ENCODE measurements at regions not wholly inside any gene's neighbourhood (a gene's known extent, or its start where the extent isn't known, plus 50 kb on each side); places are given as distances from the start of the nearest gene placed in this dataset.

- no peak overlapping the region for H3K4me3 ChIP-seq (IDR thresholded peaks at IDR 0.05; ENCODE audit: insufficient read depth, low read depth, low read length)
- H2AFZ ChIP-seq (ENCODE audit: low read depth), result no peak overlapping the region
- no peaks in the 10 kb centered on the region for H3K27me3 ChIP-seq (ENCODE audit: insufficient read depth, low read depth)
- no peak overlapping the region for H3K27ac ChIP-seq
- no peak for TF ChIP-seq CTCF (conservative IDR thresholded peaks at IDR 0.05; ENCODE audit: low read depth, low read length)
- no peaks in the 10 kb centered on the region for H3K79me2 ChIP-seq (ENCODE audit: insufficient read depth, low read depth)
- no peaks in the 10 kb centered on the region for H3K36me3 ChIP-seq (ENCODE audit: insufficient read depth)
- no peaks in the 10 kb centered on the region for H4K20me1 ChIP-seq (ENCODE audit: insufficient read depth)
- no peaks in the 10 kb centered on the region for H3K4me1 ChIP-seq (ENCODE audit: low read depth, poor library complexity, severe bottlenecking)
- H3K9ac ChIP-seq, result no peak overlapping the region
- no peak overlapping the region for H3K4me2 ChIP-seq
Observed at GRCh38 chr2:128805918-128806317, 487.2 kb upstream of the HS6ST1 start.

GRCh38 chr2:128807317-128807716, 488.6 kb upstream of the HS6ST1 start:
- Histone ChIP-seq H3K4me2 (no peak overlapping the region), H3K27me3 (ENCODE audit: insufficient read depth, low read depth) (no peaks in the 10 kb centered on the region), H3K27ac (no peak overlapping the region), H3K79me2 (ENCODE audit: insufficient read depth, low read depth) (no peaks in the 10 kb centered on the region), H4K20me1 (ENCODE audit: insufficient read depth) (no peaks in the 10 kb centered on the region), H3K4me1 (ENCODE audit: low read depth, poor library complexity, severe bottlenecking) (no peaks in the 10 kb centered on the region), H3K9ac (no peak overlapping the region), H3K4me3 (IDR thresholded peaks at IDR 0.05; ENCODE audit: insufficient read depth, low read depth, low read length) (no peak overlapping the region), H2AFZ (ENCODE audit: low read depth) (no peak overlapping the region), H3K36me3 (ENCODE audit: insufficient read depth) (no peaks in the 10 kb centered on the region)
- TF ChIP-seq CTCF (conservative IDR thresholded peaks at IDR 0.05; ENCODE audit: low read depth, low read length), result no peak

- no peak for TF ChIP-seq CTCF (conservative IDR thresholded peaks at IDR 0.05; ENCODE audit: low read depth, low read length)
- H2AFZ ChIP-seq (ENCODE audit: low read depth), result no peak overlapping the region
- H3K4me3 ChIP-seq (IDR thresholded peaks at IDR 0.05; ENCODE audit: insufficient read depth, low read depth, low read length), result no peak overlapping the region
- no peaks in the 10 kb centered on the region for H4K20me1 ChIP-seq (ENCODE audit: insufficient read depth)
- H3K27ac ChIP-seq, result no peak overlapping the region
- H3K36me3 ChIP-seq (ENCODE audit: insufficient read depth), result no peaks in the 10 kb centered on the region
- no peaks in the 10 kb centered on the region for H3K79me2 ChIP-seq (ENCODE audit: insufficient read depth, low read depth)
- H3K4me2 ChIP-seq, result no peak overlapping the region
- no peaks in the 10 kb centered on the region for H3K4me1 ChIP-seq (ENCODE audit: low read depth, poor library complexity, severe bottlenecking)
- no peaks in the 10 kb centered on the region for H3K27me3 ChIP-seq (ENCODE audit: insufficient read depth, low read depth)
- H3K9ac ChIP-seq, result no peak overlapping the region
Observed at GRCh38 chr2:128808462-128809258, 490.0 kb upstream of the HS6ST1 start.

- no peaks in the 10 kb centered on the region for H3K27me3 ChIP-seq (ENCODE audit: insufficient read depth, low read depth)
- H2AFZ ChIP-seq (ENCODE audit: low read depth), result no peak overlapping the region
- no peaks in the 10 kb centered on the region for H4K20me1 ChIP-seq (ENCODE audit: insufficient read depth)
- H3K9ac ChIP-seq, result no peak overlapping the region
- no peak overlapping the region for H3K27ac ChIP-seq
- no peak overlapping the region for H3K4me2 ChIP-seq
- H3K36me3 ChIP-seq (ENCODE audit: insufficient read depth), result no peaks in the 10 kb centered on the region
- no peak overlapping the region for H3K4me3 ChIP-seq (IDR thresholded peaks at IDR 0.05; ENCODE audit: insufficient read depth, low read depth, low read length)
- no peaks in the 10 kb centered on the region for H3K79me2 ChIP-seq (ENCODE audit: insufficient read depth, low read depth)
- no peaks in the 10 kb centered on the region for H3K4me1 ChIP-seq (ENCODE audit: low read depth, poor library complexity, severe bottlenecking)
- TF ChIP-seq CTCF (conservative IDR thresholded peaks at IDR 0.05; ENCODE audit: low read depth, low read length), result no peak
Observed at GRCh38 chr2:128809259-128809636, 490.6 kb upstream of the HS6ST1 start.

Data from KMS-11 (cell line).